ENCODE measurements at regions not wholly inside any gene's neighbourhood (a gene's known extent, or its start where the extent isn't known, plus 50 kb on each side); places are given as distances from the start of the nearest gene placed in this dataset.

DNA sequence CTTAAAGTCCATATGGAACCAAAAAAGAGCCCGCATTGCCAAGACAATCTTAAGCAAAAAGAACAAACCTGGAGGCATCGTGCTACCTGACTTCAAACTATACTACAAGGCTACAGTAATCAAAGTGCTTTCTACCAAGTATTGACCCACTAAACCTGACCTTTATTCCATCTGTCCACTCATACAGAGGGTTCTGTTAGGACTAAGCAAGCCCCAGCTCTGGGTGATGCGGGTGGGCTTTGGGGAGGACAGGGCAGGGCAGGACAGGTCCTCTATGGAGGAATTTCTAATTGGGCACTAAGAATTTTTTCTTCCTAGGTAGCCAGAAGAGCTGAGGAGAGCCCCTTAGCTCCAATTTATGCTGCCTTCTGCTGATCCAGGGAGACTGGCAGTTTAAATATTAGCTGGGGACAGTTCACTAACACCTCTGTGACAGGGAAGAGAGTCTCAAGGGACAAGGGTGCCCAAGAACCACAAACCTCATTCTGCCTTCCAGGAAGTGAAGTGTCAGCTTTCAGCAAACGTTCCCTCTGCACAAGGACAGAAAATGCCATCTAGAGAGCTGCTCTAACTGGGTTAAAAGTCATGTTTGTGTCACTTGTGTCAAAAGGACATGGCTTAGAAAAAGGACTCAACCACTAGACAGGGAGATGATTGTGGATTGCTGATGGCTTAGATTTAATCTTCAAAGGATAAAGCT lies 143.2 kb downstream of the KIT start:
- no peaks in the 10 kb centered on the region for H3K27me3 Mint-ChIP-seq
- peaks cover 0 to 6% of the 10 kb centered on the region in 2 donors for H3K9me3 Mint-ChIP-seq
- H3K36me3 Mint-ChIP-seq (ENCODE audit: insufficient read depth): no peaks in the 10 kb centered on the region
- peak overlapping the region in 1 of 2 donors; percentile 7 for H3K27ac Mint-ChIP-seq
- peaks cover 0 to 7% of the 10 kb centered on the region in 2 donors for H3K4me1 Mint-ChIP-seq (ENCODE audit: low read depth in 2 of 2)
- ATAC-seq (replicated peaks): peak; percentile 83
- DNase-seq: peak in 1 of 3 experiments; percentile 1
- H3K4me3 Mint-ChIP-seq: no peak overlapping the region

DNA sequence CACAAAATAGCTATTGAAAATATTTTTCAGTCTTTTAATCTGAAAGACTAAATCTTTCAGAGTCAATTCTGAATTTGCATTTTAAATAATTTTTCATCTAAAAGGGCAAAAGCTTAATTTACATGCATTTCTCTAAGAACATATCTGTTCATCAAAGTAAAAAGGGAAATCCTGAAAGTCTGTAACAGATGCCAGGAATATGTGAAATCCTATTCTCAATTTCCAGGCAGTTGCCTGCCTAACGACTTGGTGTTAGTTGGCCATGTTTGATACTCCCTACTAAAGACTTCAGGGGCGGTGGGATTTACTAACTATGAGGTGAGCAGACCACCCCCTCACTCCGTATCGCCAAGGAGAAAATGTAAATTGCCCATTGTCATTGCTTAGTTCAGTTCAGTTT lies 136.8 kb downstream of the KIT start:
- ATAC-seq (replicated peaks) (no peak), DNase-seq (no peak)
- no peaks in the 10 kb centered on the region for H3K36me3 Mint-ChIP-seq (ENCODE audit: insufficient read depth)
- H3K4me1 Mint-ChIP-seq (ENCODE audit: low read depth in 2 of 2): peaks cover 0 to 24% of the 10 kb centered on the region in 2 donors
- no peak overlapping the region for H3K4me3 Mint-ChIP-seq
- H3K9me3 Mint-ChIP-seq: peaks cover 3 to 6% of the 10 kb centered on the region in 2 donors
- no peaks in the 10 kb centered on the region for H3K27me3 Mint-ChIP-seq
- no peak overlapping the region for H3K27ac Mint-ChIP-seq

DNA sequence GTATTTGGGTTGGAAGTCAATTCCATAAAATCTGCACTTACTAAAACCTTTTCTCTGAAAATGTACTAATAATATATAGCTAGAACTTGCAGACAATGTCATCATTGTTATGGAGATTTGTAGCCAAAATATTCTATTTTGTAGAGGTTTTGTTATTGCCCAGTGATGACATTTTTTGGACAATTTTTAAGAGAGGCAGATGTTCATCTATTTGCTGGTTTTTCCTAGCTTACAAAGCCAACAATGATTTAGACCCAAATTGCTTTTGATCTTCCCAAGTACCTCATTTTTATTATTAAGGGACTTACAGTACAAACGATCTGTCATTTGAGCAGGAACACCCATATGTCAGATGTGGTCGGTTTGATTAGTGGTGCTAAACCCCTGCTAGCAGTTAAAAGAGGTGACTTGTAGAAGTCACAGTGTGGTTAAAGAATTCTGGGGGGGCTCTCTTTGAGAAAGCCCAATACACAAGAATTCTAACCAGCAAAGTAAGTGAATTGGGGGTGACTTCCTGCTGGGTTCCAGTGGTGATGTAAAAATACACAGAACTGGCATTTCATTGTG lies 136.2 kb downstream of the KIT start:
- Mint-ChIP-seq H3K4me1 (ENCODE audit: low read depth in 2 of 2) (peaks cover 0 to 24% of the 10 kb centered on the region in 2 donors), H3K27me3 (no peaks in the 10 kb centered on the region), H3K4me3 (no peak overlapping the region), H3K9me3 (peaks cover 0 to 6% of the 10 kb centered on the region in 2 donors), H3K36me3 (ENCODE audit: insufficient read depth) (no peaks in the 10 kb centered on the region), H3K27ac (no peak overlapping the region)
- DNase-seq (peak in 1 of 3 experiments; percentile 2), ATAC-seq (replicated peaks) (peak; percentile 91)
